LNCaP clone FGC (cell line): ENCODE measurements at regions not wholly inside any gene's neighbourhood (a gene's known extent, or its start where the extent isn't known, plus 50 kb on each side); places are given as distances from the start of the nearest gene placed in this dataset.

ENCODE experiments used
- DNase-seq: peaks from one replicate; pipeline ENCODE4 v3.0.0-alpha.2; 2011; ENCODE audit warnings: low read depth
- H3K4me3 ChIP-seq: 2 replicates; pipeline ENCODE4 v1.5.1; 2011; ENCODE audit warnings: mild to moderate bottlenecking, low read depth, low read length, control low read depth
- TF ChIP-seq, protein P1 (sequence below): IDR thresholded peaks from 2 replicates; pipeline ENCODE4 v1.5.1; 2012; ENCODE audit warnings: mild to moderate bottlenecking; ENCODE audit not compliant: control insufficient read depth, insufficient read depth; ENCODE audit errors: extremely low read depth

DNA sequence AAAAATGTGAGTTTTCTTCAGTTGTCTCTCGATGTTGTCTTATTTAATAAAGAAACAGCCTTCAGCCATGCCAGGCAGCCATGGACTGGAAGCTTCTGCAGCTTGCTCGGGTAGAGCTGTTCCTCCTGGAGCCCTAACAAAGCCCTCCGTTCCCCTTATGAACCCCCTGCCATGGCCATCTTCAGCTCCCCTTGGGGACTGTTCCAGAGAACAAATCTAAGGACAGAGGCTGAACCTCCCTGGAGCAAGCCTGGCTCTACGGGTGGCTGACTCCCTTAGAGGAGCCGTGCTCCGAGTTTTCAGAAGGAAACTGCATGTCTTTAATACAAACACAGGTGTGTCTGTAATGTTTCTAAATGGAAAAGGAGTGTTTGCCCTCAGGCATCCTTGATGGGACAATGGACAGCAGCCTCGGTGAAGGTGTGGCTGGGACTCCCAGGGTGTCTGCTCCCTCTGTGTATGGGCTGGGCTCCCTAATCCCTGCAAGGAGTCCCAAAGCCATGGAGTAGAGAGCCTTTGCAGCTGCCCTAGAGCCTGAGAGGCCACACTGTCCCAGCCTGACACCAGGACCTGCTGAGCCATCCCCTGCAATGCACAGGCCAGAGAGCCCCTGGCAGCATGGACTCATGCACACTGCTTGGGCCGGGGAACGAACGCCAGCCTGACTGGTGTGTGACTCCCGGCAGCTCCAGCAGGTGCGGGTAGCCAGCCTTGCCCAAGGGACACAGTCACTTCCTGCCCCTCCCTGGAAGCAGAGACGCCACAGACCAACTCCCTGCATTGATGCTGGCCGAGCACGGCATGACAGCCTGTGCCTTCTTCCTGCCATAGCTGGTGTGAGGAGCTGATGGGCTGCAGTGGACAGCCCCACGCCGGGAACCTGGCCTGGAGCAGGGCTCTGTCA, 381.8 kb downstream of the TCERG1L start:
- TF ChIP-seq, protein P1, sequence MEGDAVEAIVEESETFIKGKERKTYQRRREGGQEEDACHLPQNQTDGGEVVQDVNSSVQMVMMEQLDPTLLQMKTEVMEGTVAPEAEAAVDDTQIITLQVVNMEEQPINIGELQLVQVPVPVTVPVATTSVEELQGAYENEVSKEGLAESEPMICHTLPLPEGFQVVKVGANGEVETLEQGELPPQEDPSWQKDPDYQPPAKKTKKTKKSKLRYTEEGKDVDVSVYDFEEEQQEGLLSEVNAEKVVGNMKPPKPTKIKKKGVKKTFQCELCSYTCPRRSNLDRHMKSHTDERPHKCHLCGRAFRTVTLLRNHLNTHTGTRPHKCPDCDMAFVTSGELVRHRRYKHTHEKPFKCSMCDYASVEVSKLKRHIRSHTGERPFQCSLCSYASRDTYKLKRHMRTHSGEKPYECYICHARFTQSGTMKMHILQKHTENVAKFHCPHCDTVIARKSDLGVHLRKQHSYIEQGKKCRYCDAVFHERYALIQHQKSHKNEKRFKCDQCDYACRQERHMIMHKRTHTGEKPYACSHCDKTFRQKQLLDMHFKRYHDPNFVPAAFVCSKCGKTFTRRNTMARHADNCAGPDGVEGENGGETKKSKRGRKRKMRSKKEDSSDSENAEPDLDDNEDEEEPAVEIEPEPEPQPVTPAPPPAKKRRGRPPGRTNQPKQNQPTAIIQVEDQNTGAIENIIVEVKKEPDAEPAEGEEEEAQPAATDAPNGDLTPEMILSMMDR, result no peak
- DNase-seq, result no peak
- no peak overlapping the region for H3K4me3 ChIP-seq

DNA sequence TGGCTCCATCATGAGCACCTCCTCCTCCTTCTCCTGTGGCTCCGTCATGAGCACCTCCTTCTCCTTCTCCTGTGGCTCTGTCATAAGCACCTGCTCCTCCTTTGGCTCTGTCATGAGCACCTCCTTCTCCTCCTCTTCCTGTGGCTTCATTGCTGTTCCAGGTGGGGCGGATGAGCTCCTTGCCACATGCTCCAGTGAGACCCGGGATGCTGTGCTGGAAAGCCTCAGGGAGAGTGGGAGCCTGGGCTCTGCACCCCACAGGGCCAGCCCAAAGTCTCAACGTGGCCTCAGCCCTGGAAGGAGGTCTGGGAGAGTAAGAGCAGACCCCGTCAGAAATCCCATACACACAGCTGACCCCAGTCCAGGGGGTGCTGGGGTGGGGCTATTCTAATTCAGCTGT, 380.7 kb downstream of the TCERG1L start:
- no peak overlapping the region for H3K4me3 ChIP-seq
- no peak for DNase-seq
- TF ChIP-seq, protein P1, result no peak

DNA sequence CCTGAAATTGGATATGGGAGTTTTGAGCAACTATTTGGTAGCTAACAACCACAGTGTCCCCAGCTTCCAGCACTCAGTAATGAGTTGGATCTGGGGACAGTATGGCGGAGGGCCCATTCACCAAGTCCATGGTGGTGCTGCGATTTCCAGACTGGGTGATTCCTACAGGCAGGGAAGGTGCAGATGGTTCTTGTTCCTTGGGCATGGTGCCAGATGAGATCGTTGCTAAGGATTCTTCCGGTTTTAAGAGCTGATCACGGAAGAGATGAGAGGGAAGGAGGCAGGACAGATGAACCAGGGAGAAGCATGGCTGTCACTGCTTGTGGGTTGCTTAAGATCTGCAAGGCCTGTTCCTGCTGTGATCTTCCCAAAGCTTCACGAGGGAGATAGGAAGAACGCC, 380.3 kb downstream of the TCERG1L start:
- H3K4me3 ChIP-seq, result no peak overlapping the region
- TF ChIP-seq, protein P1, result no peak
- peak; percentile 2 for DNase-seq

DNA sequence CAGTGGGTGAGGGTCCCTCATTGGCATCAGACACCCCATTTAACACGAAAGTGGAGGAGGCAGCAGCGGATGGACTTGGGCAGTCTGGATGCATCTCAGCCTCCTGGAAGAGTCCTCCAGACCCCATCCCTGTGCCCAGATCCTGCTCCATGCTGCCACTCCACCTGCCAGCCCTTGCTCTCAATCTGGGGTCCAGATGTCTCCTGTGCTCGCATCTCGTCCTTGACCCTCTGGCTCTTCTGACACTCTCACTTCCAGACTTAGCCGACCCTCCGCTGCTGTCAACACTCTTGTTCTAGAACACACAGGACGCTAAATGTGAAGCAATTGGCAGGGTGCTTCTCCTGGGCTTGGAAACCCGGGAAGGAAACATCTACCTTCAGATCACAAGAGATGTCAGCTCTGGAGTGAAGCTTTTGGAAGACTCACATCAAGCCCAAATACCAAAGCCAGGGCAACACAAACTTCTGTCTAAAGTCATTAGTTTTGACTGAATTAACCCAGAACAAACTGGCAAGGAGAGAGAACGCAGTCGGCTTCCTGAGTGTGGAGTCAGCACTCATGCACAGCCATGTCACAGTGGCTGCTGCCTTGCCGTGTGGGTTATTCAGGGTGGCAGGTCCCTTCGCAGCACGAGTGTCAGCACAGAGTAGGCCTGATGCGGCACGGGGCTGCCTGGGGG, 379.1 kb downstream of the TCERG1L start:
- TF ChIP-seq, protein P1, result no peak
- DNase-seq, result no peak
- H3K4me3 ChIP-seq, result no peak overlapping the region

DNA sequence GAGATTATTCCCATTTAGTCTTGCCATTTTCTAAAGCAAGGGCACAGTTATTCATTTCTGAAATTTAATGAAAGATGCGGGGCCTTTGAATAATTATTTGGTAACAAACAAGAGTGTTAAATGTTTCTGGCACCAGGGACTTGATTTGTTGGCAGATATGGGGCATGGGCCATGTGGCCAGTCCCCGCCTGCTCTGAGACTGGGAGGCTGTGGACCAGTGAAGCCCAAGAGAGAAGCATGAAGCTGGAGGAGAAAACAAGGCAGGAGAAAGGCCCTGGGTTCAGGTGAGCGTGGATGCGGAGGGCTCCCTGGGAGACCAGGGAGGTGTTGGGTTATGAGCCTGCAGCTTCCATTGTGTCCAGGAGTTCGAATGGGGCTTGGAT, 378.5 kb downstream of the TCERG1L start:
- H3K4me3 ChIP-seq, result no peak overlapping the region
- TF ChIP-seq, protein P1, result no peak
- no peak for DNase-seq

DNA sequence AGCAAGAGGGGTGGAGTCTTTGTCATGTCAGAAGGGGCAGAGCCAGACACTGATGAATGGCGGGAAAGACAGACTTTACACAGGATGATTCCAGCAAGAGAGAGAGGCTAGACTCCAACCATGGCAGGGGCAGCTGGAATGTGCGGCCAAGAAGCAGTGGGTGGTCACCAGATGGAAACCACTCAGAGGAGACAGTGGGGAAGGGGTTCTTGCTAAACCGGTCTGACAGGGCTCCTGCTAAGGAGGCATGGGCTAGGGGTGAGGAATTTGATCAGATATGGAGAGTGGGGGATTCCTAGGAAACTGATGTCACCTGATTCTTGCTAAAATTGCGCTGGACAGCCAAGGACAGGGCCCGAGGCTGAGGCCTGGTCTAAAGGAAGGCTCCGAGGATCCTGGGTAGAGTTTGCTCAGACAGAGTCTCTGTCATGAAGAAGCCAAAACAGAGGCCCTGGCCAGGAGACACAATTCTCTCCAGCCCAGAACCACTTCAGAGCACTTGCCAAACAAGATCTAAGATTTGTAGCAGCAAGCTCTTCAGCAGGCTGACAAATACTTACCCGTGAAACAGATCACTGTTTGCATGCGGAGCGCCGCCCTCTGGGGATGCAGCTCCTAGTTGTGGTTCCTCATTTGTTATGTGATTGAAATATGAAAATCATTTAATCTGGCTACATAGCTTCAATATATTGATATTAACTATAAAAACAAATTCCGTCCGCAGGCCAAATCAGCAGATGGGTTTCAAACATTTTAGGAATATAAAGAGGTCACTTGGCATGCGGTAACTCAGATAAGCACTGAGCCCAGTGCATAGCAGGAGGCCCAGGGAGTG, 377.0 kb downstream of the TCERG1L start:
- H3K4me3 ChIP-seq, result no peak overlapping the region
- DNase-seq, result no peak
- TF ChIP-seq, protein P1, result no peak
